K562 (cell line): ENCODE measurements at regions not wholly inside any gene's neighbourhood (a gene's known extent, or its start where the extent isn't known, plus 50 kb on each side); places are given as distances from the start of the nearest gene placed in this dataset.

ENCODE experiments used
- ATAC-seq: fragments of 200-7000 bp; cut with Tn5 transposase; 3 replicates; pipeline ENCODE4 v1.9.1; 2020; ENCODE audit warnings: moderate library complexity
- BruUV-seq: library from RNA; stranded (reverse); fragments of 400-500 nt; replicated peaks from 2 replicates; lab custom pipeline; 2021; lab: Mats Ljungman, UMichigan
- CTCF ChIA-PET: fragments of 300-600 bp; formaldehyde crosslinking; extraction: SDS; loops from one replicate; lab custom pipeline; 2021; ENCODE audit warnings: low intra/inter-chr PET ratio; lab: Yijun Ruan, JAX
- POLR2A ChIA-PET: fragments of 300-600, 350-650 bp; sonication (Branson Sonifier 250); formaldehyde crosslinking; extraction: SDS; loops from one replicate; lab custom pipeline; 2021; ENCODE audit warnings: antibody characterized with exemption, inconsistent platforms; lab: Yijun Ruan, JAX
- DNase-seq, 4 experiments: peaks; one replicate each; pipeline versions ENCODE4 v3.0.0 to v3.0.0-alpha.2; 2011 to 2018; ENCODE audit warnings: low spot score in 3 of 4, mixed read lengths in 3 of 4; ENCODE audit errors: extremely low read depth in 1 of 4
- FAIRE-seq: peaks from 2 replicates; lab custom pipeline; 2011; peaks lifted over from hg19 to GRCh38; lab: Jason Lieb, UNC
- H2AFZ ChIP-seq: 2 replicates; pipeline ENCODE4 v1.6.0; 2011; ENCODE audit warnings: low read depth, low read length, control low read depth, inconsistent platforms
- H3K27ac ChIP-seq: fragments of 200-600 bp; 3 replicates; pipeline ENCODE4 v1.8.0; 2011; ENCODE audit warnings: low read depth, mild to moderate bottlenecking, control low read depth, inconsistent platforms, low read length, moderate library complexity, mixed read lengths; ENCODE audit errors: extremely low read depth
- H3K27me3 ChIP-seq, 2 experiments: fragments of 300-600 bp in 1 of 2; 2 replicates in 1 of 2; 3 replicates in 1 of 2; pipeline versions ENCODE4 v1.6.0 to v1.8.0; 2011; ENCODE audit warnings: inconsistent platforms in 2 of 2, low read length in 2 of 2, mild to moderate bottlenecking in 1 of 2, mixed read lengths in 1 of 2, moderate library complexity in 1 of 2; ENCODE audit not compliant: control insufficient read depth in 2 of 2, insufficient read depth in 2 of 2
- H3K36me3 ChIP-seq: fragments of 300-600 bp; 3 replicates; pipeline ENCODE4 v1.8.0; 2011; ENCODE audit warnings: mild to moderate bottlenecking, low read length, inconsistent platforms; ENCODE audit not compliant: control insufficient read depth, insufficient read depth
- H3K4me1 ChIP-seq, 2 experiments: fragments of 200-600 bp in 1 of 2; replicated peaks in 1 of 2; 2 replicates in 1 of 2; 3 replicates in 1 of 2; pipeline versions ENCODE4 v1.5.1 to v1.8.0; 2011; ENCODE audit warnings: inconsistent platforms in 2 of 2, low read length in 2 of 2, mild to moderate bottlenecking in 1 of 2, mixed read lengths in 1 of 2, moderate library complexity in 1 of 2; ENCODE audit not compliant: control insufficient read depth in 2 of 2, insufficient read depth in 2 of 2
- H3K4me2 ChIP-seq: 2 replicates; pipeline ENCODE4 v1.6.1; 2011; ENCODE audit warnings: low read length, control low read depth, inconsistent platforms, mixed read lengths; ENCODE audit not compliant: insufficient read depth
- H3K4me3 ChIP-seq: fragments of 200-600 bp; sonication (generic), shearing (Covaris generic); 2 replicates; pipeline ENCODE4 v1.5.1; 2016; ENCODE audit warnings: control low read depth, inconsistent platforms
- H3K79me2 ChIP-seq: fragments of 200-600 bp; 3 replicates; pipeline ENCODE4 v1.8.0; 2011; ENCODE audit warnings: low read length, inconsistent platforms; ENCODE audit not compliant: control insufficient read depth, insufficient read depth
- H3K9ac ChIP-seq, 2 experiments: 2 replicates each; pipeline versions ENCODE4 v1.6.0 to v1.6.1; 2011; ENCODE audit warnings: low read depth in 2 of 2, low read length in 2 of 2, control low read depth in 1 of 2, inconsistent platforms in 1 of 2, mild to moderate bottlenecking in 1 of 2, mixed read lengths in 1 of 2; ENCODE audit not compliant: insufficient read depth in 1 of 2
- H3K9me1 ChIP-seq: one replicate; pipeline ENCODE4 v1.6.0; 2011; ENCODE audit warnings: inconsistent platforms, mild to moderate bottlenecking, low read length, moderate library complexity; ENCODE audit not compliant: control insufficient read depth, insufficient read depth
- H3K9me3 ChIP-seq: replicated peaks from 2 replicates; pipeline ENCODE4 v1.5.1; 2011; ENCODE audit warnings: low read depth, low read length, inconsistent platforms; ENCODE audit not compliant: control insufficient read depth, insufficient read depth
- H4K20me1 ChIP-seq: replicated peaks from 2 replicates; pipeline ENCODE4 v1.6.1; 2011; ENCODE audit warnings: low read length, inconsistent platforms, mixed read lengths; ENCODE audit not compliant: control insufficient read depth, insufficient read depth
- CHCHD3 ChIP-seq: fragments of 250-450 bp; sonication (Bioruptor Pico); IDR thresholded peaks from 2 replicates; pipeline ENCODE4 v2.1.2; 2022; ENCODE audit warnings: mild to moderate bottlenecking
- CSDE1 ChIP-seq, 2 experiments: fragments of 450-650 bp; IDR thresholded peaks; 2 replicates each; pipeline ENCODE4 v1.6.1; 2016; ENCODE audit warnings: mild to moderate bottlenecking in 1 of 2
- E2F3 ChIP-seq: fragments of 250-450 bp; sonication (Bioruptor Pico); IDR thresholded peaks from 2 replicates; pipeline ENCODE4 v1.4.0; 2020; ENCODE audit warnings: mild to moderate bottlenecking
- FOXM1 ChIP-seq, 2 experiments: fragments of 450-650 bp in 1 of 2; sonication (generic) in 1 of 2; formaldehyde crosslinking in 1 of 2; IDR thresholded peaks; 2 replicates each; pipeline versions ENCODE4 v1.6.1 to v1.9.0; 2017 to 2022; ENCODE audit warnings: low read depth in 2 of 2, mild to moderate bottlenecking in 2 of 2, missing genetic modification reagents in 1 of 2, moderate library complexity in 1 of 2
- NR2C1 ChIP-seq, 2 experiments: fragments of 450-650 bp; IDR thresholded peaks; 2 replicates each; pipeline ENCODE4 v1.6.1; 2017; ENCODE audit warnings: mild to moderate bottlenecking in 2 of 2, antibody characterized with exemption in 1 of 2, inconsistent platforms in 1 of 2, missing compliant biosample characterization in 1 of 2, missing genetic modification characterization in 1 of 2
- PTTG1 ChIP-seq: fragments of 450-650 bp; IDR thresholded peaks from 2 replicates; pipeline ENCODE4 v1.6.1; 2016; ENCODE audit warnings: low read depth, mild to moderate bottlenecking, missing genetic modification characterization, missing compliant biosample characterization
- TBL1XR1 ChIP-seq, 2 experiments: IDR thresholded peaks; 2 replicates each; pipeline ENCODE4 v1.6.1; 2012; ENCODE audit warnings: improper control_type of control experiment in 2 of 2, low read length in 2 of 2, mild to moderate bottlenecking in 1 of 2
- XRCC3 ChIP-seq: fragments of 450-650 bp; IDR thresholded peaks from 2 replicates; pipeline ENCODE4 v1.6.1; 2017; ENCODE audit warnings: mild to moderate bottlenecking, moderate library complexity
- ZNF224 ChIP-seq: sonication (generic); formaldehyde crosslinking; IDR thresholded peaks from 2 replicates; pipeline ENCODE4 v1.8.0; 2022; ENCODE audit warnings: mild to moderate bottlenecking, missing genetic modification reagents
- WGBS: fragments of 100-300 bp; shearing (Covaris generic); methylation state at CpG from one replicate; pipeline ENCODE4 v1.1.6; 2016; ENCODE audit warnings: low coverage, mixed read lengths; ENCODE audit not compliant: insufficient coverage; ENCODE audit errors: missing lambda C conversion rate; 5-methylcytosine and 5-hydroxymethylcytosine counted together
- in situ Hi-C: fragments of 300-500 bp; cut with MboI; formaldehyde crosslinking; loops from 4 replicates; pipeline ENCODE4 v1.15.0; 2018; ENCODE audit warnings: inconsistent platforms, mixed read lengths
- intact Hi-C: fragments of 100-400 bp; cut with micrococcal nuclease; formaldehyde crosslinking; loops from 2 replicates; pipeline ENCODE4 v1.14.2; 2022
- TF ChIP-seq, protein P1 (sequence below): sonication (generic); IDR thresholded peaks from 2 replicates; pipeline ENCODE4 v1.6.1; 2016
- TF ChIP-seq, protein P2 (sequence below): fragments of 250-450 bp; sonication (Bioruptor Pico); IDR thresholded peaks from 2 replicates; pipeline ENCODE4 v1.5.0; 2021

- Histone ChIP-seq H3K36me3 (no peaks in the 10 kb centered on the region), H3K79me2 (no peaks in the 10 kb centered on the region), H3K9ac (no peak overlapping the region), H3K4me3 (no peak overlapping the region), H3K27me3 (no peaks in the 10 kb centered on the region), H3K27ac (no peak overlapping the region), H3K9me3 (no peaks in the 10 kb centered on the region), H2AFZ (no peak overlapping the region), H3K4me1 (peaks cover 0 to 18% of the 10 kb centered on the region in 2 experiments; a peak in 4 of 5 replicates), H3K9me1 (no peaks in the 10 kb centered on the region), H4K20me1 (no peaks in the 10 kb centered on the region), H3K4me2 (no peak overlapping the region)
- FAIRE-seq (no peak), DNase-seq (no peak), ATAC-seq (no peak)
- intact Hi-C loops (loop anchor here (5.0 kb wide), 1 partner anchor 367 kb away; no protein-coding TSS in a partner anchor), in situ Hi-C loops (loop anchor here (5.0 kb wide), 1 partner anchor 193 kb away; no protein-coding TSS in a partner anchor)
- TF ChIP-seq ZNF224 (no peak), CSDE1 (IDR thresholded peaks at IDR 0.05) (no peak), CHCHD3 (no peak), TBL1XR1 (IDR thresholded peaks at IDR 0.05; ENCODE audit: low read length in 2 of 2) (no peak), PTTG1 (tag) (no peak), FOXM1 (IDR thresholded peaks at IDR 0.05; ENCODE audit: low read depth) (no peak), FOXM1 (CRISPR knock-in tag; IDR thresholded peaks at IDR 0.05; ENCODE audit: low read depth) (no peak), NR2C1 (IDR thresholded peaks at IDR 0.05) (no peak), NR2C1 (tag; IDR thresholded peaks at IDR 0.05) (no peak), E2F3 (no peak), XRCC3 (no peak)
- TF ChIP-seq, protein P1, sequence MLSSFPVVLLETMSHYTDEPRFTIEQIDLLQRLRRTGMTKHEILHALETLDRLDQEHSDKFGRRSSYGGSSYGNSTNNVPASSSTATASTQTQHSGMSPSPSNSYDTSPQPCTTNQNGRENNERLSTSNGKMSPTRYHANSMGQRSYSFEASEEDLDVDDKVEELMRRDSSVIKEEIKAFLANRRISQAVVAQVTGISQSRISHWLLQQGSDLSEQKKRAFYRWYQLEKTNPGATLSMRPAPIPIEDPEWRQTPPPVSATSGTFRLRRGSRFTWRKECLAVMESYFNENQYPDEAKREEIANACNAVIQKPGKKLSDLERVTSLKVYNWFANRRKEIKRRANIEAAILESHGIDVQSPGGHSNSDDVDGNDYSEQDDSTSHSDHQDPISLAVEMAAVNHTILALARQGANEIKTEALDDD: no peak
- TF ChIP-seq, protein P2, sequence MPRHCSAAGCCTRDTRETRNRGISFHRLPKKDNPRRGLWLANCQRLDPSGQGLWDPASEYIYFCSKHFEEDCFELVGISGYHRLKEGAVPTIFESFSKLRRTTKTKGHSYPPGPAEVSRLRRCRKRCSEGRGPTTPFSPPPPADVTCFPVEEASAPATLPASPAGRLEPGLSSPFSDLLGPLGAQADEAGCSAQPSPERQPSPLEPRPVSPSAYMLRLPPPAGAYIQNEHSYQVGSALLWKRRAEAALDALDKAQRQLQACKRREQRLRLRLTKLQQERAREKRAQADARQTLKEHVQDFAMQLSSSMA (CRISPR knock-in tag): no peak
- no TSS peak for BruUV-seq
- POLR2A ChIA-PET: interaction anchor here (0.6 to 1.6 kb wide), 4 partner anchors 11 to 204 kb away, joined by 3 to 4 read pairs (median 4); no protein-coding TSS in a partner anchor
- WGBS: 32% methylated on average over 2 of the region's 2 CpGs
- CTCF ChIA-PET: no interaction called here
These were observed 85.0 kb upstream of the NAMPT start for GRCh38 chr7:106369816-106370215.
